ENCODE measurements at regions not wholly inside any gene's neighbourhood (a gene's known extent, or its start where the extent isn't known, plus 50 kb on each side); places are given as distances from the start of the nearest gene placed in this dataset.

GRCh38 chr22:49715450-49715849 lies 112.2 kb downstream of the BRD1 start:
- H3K4me3 ChIP-seq (ENCODE audit: low read depth, low read length), result no peak overlapping the region
- no peak for TF ChIP-seq CTCF (conservative IDR thresholded peaks at IDR 0.05; ENCODE audit: low read depth, low read length)
- peak; percentile 5 for DNase-seq (ENCODE audit: low read depth)

GRCh38 chr22:49713003-49713402 lies 114.7 kb downstream of the BRD1 start:
- TF ChIP-seq CTCF (conservative IDR thresholded peaks at IDR 0.05; ENCODE audit: low read depth, low read length), result no peak
- H3K4me3 ChIP-seq (ENCODE audit: low read depth, low read length), result no peak overlapping the region
- no peak for DNase-seq (ENCODE audit: low read depth)

GRCh38 chr22:49712195-49712791 lies 115.4 kb downstream of the BRD1 start:
- no peak for TF ChIP-seq CTCF (conservative IDR thresholded peaks at IDR 0.05; ENCODE audit: low read depth, low read length)
- H3K4me3 ChIP-seq (ENCODE audit: low read depth, low read length), result no peak overlapping the region
- no peak for DNase-seq (ENCODE audit: low read depth)

- no peak overlapping the region for H3K4me3 ChIP-seq (ENCODE audit: low read depth, low read length)
- DNase-seq (ENCODE audit: low read depth), result no peak
- no peak for TF ChIP-seq CTCF (conservative IDR thresholded peaks at IDR 0.05; ENCODE audit: low read depth, low read length)
These were observed 116.9 kb downstream of the BRD1 start for GRCh38 chr22:49710746-49711145.

GRCh38 chr22:49709464-49709863 lies 118.2 kb downstream of the BRD1 start:
- TF ChIP-seq CTCF (conservative IDR thresholded peaks at IDR 0.05; ENCODE audit: low read depth, low read length), result no peak
- DNase-seq (ENCODE audit: low read depth), result no peak
- no peak overlapping the region for H3K4me3 ChIP-seq (ENCODE audit: low read depth, low read length)

GRCh38 chr22:49705972-49706352 lies 121.7 kb downstream of the BRD1 start:
- DNase-seq (ENCODE audit: low read depth), result no peak
- TF ChIP-seq CTCF (conservative IDR thresholded peaks at IDR 0.05; ENCODE audit: low read depth, low read length), result no peak
- H3K4me3 ChIP-seq (ENCODE audit: low read depth, low read length), result no peak overlapping the region

GRCh38 chr22:49705216-49705971 lies 122.3 kb downstream of the BRD1 start:
- TF ChIP-seq CTCF (conservative IDR thresholded peaks at IDR 0.05; ENCODE audit: low read depth, low read length), result no peak
- no peak overlapping the region for H3K4me3 ChIP-seq (ENCODE audit: low read depth, low read length)
- DNase-seq (ENCODE audit: low read depth), result no peak
